HG03095 (cell line): ENCODE measurements at regions not wholly inside any gene's neighbourhood (a gene's known extent, or its start where the extent isn't known, plus 50 kb on each side); places are given as distances from the start of the nearest gene placed in this dataset.

Experiments
- ATAC-seq: cut with Tn5 transposase; IDR thresholded peaks from one replicate; pipeline ENCODE4 v1.9.1; 2021; ENCODE audit warnings: moderate library complexity; ENCODE audit not compliant: unreplicated experiment

- no peak for ATAC-seq
Measured at GRCh38 chr2:23326330-23326729, 58.6 kb upstream of the KLHL29 start.

- no peak for ATAC-seq
Measured at GRCh38 chr2:23327416-23327815, 57.6 kb upstream of the KLHL29 start.

GRCh38 chr2:23327887-23328286 lies 57.1 kb upstream of the KLHL29 start:
- no peak for ATAC-seq

- ATAC-seq: no peak
Measured at GRCh38 chr2:23330214-23330613, 54.8 kb upstream of the KLHL29 start.
